ENCODE measurements at regions not wholly inside any gene's neighbourhood (a gene's known extent, or its start where the extent isn't known, plus 50 kb on each side); places are given as distances from the start of the nearest gene placed in this dataset.

DNA sequence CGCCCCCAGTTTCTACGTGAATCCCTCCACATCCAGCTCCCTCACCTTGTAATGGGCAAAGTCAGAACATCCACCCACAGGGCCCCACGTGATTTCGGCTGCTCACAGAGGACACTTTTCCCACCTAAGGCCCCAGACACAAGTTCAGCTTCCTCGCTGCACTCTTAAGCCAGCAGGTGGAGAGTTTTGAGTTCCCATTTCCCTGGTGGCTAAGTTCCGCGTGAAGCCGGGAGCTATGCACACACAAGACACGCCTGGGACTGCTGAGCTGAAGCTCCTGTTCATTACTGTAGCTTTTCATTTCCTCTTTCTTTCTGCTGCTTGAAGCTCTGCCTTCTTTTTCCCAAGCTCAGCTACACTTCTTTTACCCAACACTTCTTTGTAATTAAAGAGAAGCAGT is 273.8 kb downstream of the NPIPA8 start:
- TF ChIP-seq POLR2A (IDR thresholded peaks at IDR 0.05) (no peak), CTCF (IDR thresholded peaks at IDR 0.05 in 4 of 5, conservative IDR thresholded peaks at IDR 0.05 in 1 of 5) (no peak)
